ENCODE measurements at regions not wholly inside any gene's neighbourhood (a gene's known extent, or its start where the extent isn't known, plus 50 kb on each side); places are given as distances from the start of the nearest gene placed in this dataset.

DNA sequence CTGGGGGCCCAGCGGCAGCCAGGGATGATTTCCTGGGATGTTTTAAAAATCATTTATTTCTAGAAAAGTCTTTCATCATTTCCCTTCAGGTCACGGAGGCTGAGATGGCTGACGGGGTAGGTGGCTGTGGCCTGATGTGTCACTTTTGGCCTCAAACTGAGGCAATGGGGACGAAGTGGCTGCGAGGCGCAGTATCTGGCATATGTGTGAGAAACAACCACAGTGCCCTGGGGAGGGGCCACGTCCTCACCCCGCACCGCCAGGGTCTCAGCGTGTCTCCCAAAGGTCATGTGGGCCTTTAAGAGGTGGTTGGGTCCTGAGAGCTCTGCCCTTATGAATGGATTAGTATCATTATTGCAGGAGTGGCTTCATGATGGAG is 120.0 kb downstream of the CEBPB start:
- H3K4me3 ChIP-seq (ENCODE audit: low read depth, low read length), result no peak overlapping the region
- no peak for TF ChIP-seq POLR2A (IDR thresholded peaks at IDR 0.05; ENCODE audit: extremely low read depth, insufficient read length)
- TF ChIP-seq MAX (IDR thresholded peaks at IDR 0.05; ENCODE audit: low read depth, low read length), result no peak
- no peak for TF ChIP-seq MYC (IDR thresholded peaks at IDR 0.05; ENCODE audit: low read depth, low read length)
- TF ChIP-seq, protein P1, sequence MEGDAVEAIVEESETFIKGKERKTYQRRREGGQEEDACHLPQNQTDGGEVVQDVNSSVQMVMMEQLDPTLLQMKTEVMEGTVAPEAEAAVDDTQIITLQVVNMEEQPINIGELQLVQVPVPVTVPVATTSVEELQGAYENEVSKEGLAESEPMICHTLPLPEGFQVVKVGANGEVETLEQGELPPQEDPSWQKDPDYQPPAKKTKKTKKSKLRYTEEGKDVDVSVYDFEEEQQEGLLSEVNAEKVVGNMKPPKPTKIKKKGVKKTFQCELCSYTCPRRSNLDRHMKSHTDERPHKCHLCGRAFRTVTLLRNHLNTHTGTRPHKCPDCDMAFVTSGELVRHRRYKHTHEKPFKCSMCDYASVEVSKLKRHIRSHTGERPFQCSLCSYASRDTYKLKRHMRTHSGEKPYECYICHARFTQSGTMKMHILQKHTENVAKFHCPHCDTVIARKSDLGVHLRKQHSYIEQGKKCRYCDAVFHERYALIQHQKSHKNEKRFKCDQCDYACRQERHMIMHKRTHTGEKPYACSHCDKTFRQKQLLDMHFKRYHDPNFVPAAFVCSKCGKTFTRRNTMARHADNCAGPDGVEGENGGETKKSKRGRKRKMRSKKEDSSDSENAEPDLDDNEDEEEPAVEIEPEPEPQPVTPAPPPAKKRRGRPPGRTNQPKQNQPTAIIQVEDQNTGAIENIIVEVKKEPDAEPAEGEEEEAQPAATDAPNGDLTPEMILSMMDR (IDR thresholded peaks at IDR 0.05; ENCODE audit: low read depth, low read length), result no peak
- no peak for DNase-seq (ENCODE audit: low read depth)

DNA sequence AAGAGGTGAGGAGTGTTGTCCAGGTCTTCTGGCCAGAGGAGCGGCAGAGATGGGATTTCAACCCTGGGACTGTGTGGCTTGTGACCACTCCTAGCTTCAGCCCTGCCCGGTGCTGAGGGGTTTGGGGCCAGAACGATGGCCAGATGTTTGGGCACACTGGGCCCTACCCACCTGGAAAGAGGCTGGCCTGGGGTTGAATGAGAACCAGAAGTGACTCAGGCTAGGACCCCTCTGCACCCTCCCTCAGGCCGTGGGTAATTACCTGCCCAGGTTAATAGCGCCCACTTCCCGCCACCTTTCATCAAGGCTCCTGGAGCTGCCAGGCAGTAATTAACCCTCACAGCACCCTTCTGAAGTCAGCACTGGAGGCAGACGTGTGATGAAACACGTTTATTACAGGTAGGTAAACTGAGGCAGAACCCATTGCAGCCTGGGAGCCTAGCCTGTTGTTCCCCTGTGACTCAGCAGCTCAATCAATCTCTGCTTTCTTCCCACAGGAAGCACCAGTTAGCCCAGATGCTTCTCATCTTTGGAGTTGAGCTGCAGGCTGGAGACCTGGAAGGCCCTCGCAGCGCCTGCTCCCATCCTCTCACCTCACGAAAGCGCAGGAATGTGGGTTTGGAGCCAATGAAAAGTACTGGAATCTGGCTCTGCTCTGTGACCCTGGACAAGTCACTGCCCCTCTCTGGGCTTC is 120.8 kb downstream of the CEBPB start:
- no peak for DNase-seq (ENCODE audit: low read depth)
- TF ChIP-seq MAX (IDR thresholded peaks at IDR 0.05; ENCODE audit: low read depth, low read length), result no peak
- TF ChIP-seq POLR2A (IDR thresholded peaks at IDR 0.05; ENCODE audit: extremely low read depth, insufficient read length), result no peak
- TF ChIP-seq, protein P1 (IDR thresholded peaks at IDR 0.05; ENCODE audit: low read depth, low read length), result no peak
- no peak for TF ChIP-seq MYC (IDR thresholded peaks at IDR 0.05; ENCODE audit: low read depth, low read length)
- no peak overlapping the region for H3K4me3 ChIP-seq (ENCODE audit: low read depth, low read length)

- TF ChIP-seq, protein P1 (IDR thresholded peaks at IDR 0.05; ENCODE audit: low read depth, low read length), result no peak
- no peak for TF ChIP-seq MAX (IDR thresholded peaks at IDR 0.05; ENCODE audit: low read depth, low read length)
- TF ChIP-seq POLR2A (IDR thresholded peaks at IDR 0.05; ENCODE audit: extremely low read depth, insufficient read length), result no peak
- TF ChIP-seq MYC (IDR thresholded peaks at IDR 0.05; ENCODE audit: low read depth, low read length), result no peak
- H3K4me3 ChIP-seq (ENCODE audit: low read depth, low read length), result no peak overlapping the region
- no peak for DNase-seq (ENCODE audit: low read depth)
These were observed 121.5 kb downstream of the CEBPB start for GRCh38 chr20:50312002-50312681.

DNA sequence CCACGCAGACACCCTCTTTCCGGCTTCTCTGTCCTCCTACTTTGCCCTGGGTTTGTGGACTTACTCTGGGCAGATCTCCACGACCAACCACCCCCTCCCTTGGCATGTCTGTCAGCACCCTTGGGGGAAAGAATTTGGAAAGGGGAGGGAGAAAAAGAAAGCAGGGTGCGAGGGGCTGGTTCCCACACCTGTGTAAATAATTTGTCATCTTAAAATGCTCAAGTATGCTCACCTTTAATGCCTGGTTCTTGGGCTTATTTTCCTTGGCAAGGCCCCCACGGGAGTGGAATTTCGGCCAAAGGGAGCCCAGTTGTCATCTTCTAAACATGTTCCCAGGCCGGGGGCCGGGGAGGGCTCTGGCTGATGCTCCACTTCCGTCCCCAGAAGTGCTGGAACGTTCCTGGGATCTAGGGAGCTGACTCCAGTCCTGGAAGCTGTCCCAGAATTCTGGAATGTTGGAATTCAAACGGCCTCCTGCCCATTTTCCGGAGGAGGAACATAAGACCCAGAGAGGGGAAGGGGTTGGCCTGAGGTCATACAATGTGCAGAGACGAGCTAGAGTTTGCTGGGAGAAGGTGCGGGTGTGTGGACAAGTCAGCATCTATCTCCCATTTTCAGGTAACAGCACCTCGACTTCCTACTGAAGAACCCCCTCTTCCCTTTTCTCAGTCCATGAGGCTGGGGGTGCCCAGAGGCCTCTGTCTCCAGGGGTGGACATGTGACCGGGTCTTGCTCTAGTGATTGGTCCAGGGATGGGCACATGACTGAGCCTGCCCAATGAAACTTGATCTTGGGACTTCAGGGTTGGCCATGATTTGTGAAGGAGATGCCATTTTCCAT is 122.3 kb downstream of the CEBPB start:
- TF ChIP-seq MAX (IDR thresholded peaks at IDR 0.05; ENCODE audit: low read depth, low read length), result peak; percentile 53; the same call in 1 of the 2 replicates
- no peak for TF ChIP-seq POLR2A (IDR thresholded peaks at IDR 0.05; ENCODE audit: extremely low read depth, insufficient read length)
- DNase-seq (ENCODE audit: low read depth), result no peak
- H3K4me3 ChIP-seq (ENCODE audit: low read depth, low read length), result no peak overlapping the region

DNA sequence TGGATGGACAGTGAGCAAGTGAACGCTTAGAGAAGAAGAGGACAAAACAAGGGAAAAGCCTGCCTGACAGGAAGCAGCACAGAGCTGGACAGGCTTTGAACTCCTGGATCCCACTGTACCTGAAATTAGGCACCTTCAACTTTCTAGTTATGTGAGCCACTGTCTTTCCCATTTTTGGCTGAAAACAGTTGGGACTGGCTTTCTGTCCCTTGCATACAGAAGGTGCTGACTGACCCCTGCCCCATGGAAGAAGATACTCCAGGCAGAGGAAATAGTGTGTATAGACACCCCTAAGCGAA is 122.8 kb downstream of the CEBPB start:
- H3K4me3 ChIP-seq (ENCODE audit: low read depth, low read length), result no peak overlapping the region
- TF ChIP-seq MAX (IDR thresholded peaks at IDR 0.05; ENCODE audit: low read depth, low read length) (no peak), POLR2A (IDR thresholded peaks at IDR 0.05; ENCODE audit: extremely low read depth, insufficient read length) (no peak), MYC (IDR thresholded peaks at IDR 0.05; ENCODE audit: low read depth, low read length) (no peak)
- TF ChIP-seq, protein P1 (IDR thresholded peaks at IDR 0.05; ENCODE audit: low read depth, low read length), result no peak
- no peak for DNase-seq (ENCODE audit: low read depth)

All from NB4 (cell line).